Activated naive CD4-positive, alpha-beta T cell treated with anti-CD3 and anti-CD28 coated beads, Interleukin-2, amount 50 U/mL, for 24 hours (primary cell): ENCODE measurements at regions not wholly inside any gene's neighbourhood (a gene's known extent, or its start where the extent isn't known, plus 50 kb on each side); places are given as distances from the start of the nearest gene placed in this dataset.

Experiments
- H3K27ac Mint-ChIP-seq: one replicate; pipeline ENCODE4 v1.8.0; 2021; ENCODE audit warnings: mild to moderate bottlenecking, mixed read lengths
- H3K27me3 Mint-ChIP-seq: one replicate; pipeline ENCODE4 v1.8.0; 2021; ENCODE audit warnings: mixed read lengths
- H3K36me3 Mint-ChIP-seq: one replicate; pipeline ENCODE4 v1.8.0; 2021; ENCODE audit warnings: mixed read lengths
- H3K4me1 Mint-ChIP-seq: one replicate; pipeline ENCODE4 v1.8.0; 2021; ENCODE audit warnings: mixed read lengths
- H3K4me3 Mint-ChIP-seq: one replicate; pipeline ENCODE4 v1.8.0; 2021; ENCODE audit warnings: mild to moderate bottlenecking, mixed read lengths
- H3K9me3 Mint-ChIP-seq: one replicate; pipeline ENCODE4 v1.8.0; 2021; ENCODE audit warnings: mixed read lengths

DNA sequence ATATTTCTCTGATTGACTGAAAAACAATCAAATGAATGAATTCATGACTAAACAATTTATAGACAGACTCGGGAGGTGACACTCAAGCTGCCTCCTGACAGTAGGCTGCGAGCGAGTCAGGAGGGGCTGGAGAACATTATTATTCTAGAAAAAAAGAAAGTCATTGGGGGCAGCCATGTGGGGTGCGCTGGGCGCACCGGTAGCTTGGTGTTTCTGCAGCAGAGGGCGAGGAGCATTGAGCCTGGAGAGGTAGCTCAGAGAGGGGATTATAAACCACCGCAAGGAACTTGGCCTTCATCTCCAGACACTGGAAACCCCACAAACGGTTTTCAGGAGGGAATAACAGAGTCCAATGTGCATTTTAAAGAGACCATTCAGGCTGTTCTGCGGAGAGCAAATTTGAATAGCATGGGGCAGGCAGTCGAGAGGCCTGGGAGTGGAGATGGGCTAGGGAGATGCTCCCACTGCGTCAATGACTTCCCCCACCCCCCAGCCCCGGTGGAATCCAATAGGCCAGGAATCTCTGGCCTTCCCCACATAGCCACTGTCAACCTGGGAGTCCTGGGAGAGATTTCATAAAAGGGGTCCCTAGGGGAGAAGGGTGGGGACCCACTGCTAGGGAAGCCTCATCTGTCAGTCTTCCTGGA, 168.3 kb downstream of the BCOR start:
- H3K4me1 Mint-ChIP-seq = no peaks in the 10 kb centered on the region
- no peaks in the 10 kb centered on the region for H3K36me3 Mint-ChIP-seq
- no peak overlapping the region for H3K27ac Mint-ChIP-seq
- no peak overlapping the region for H3K4me3 Mint-ChIP-seq
- no peaks in the 10 kb centered on the region for H3K27me3 Mint-ChIP-seq
- no peaks in the 10 kb centered on the region for H3K9me3 Mint-ChIP-seq

DNA sequence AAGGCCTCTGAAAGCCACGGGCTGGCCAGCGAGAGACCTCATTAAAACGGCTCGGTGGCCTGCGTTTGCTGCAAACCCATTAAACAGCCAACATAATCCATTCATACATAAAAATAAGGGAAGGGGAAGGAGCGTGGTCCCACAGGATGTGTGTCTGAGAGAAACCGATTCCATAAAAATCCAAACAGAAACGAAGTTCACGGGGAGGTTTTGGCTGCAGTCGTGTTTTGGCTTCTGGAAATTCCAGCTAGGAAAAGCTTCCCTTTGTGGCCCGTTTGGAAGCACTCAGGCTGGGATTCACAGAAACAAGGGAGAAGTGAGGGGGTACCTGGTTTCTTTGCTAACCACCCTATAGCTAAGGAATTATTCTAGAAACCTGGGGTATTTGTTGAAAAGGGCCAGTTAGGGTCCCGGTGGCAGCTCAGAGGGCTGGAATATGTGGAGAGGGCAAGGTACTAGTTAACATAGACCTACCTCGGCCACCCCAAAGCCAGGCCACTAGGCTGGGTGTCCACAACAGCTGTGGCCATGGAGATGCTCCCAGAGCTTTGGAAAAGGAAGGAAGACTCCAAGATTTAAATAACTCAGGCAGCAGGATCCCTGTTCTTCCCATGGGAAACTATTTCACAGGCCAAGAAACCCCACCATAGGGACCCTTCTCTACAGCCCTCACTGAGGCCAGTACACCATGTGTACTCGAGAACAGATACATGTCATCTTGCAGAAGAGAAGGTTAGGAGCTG, 166.8 kb downstream of the BCOR start:
- Mint-ChIP-seq H3K4me1 (no peaks in the 10 kb centered on the region), H3K27ac (no peak overlapping the region), H3K4me3 (no peak overlapping the region), H3K9me3 (no peaks in the 10 kb centered on the region), H3K27me3 (no peaks in the 10 kb centered on the region), H3K36me3 (no peaks in the 10 kb centered on the region)

- H3K36me3 Mint-ChIP-seq = no peaks in the 10 kb centered on the region
- H3K4me1 Mint-ChIP-seq = no peaks in the 10 kb centered on the region
- no peak overlapping the region for H3K27ac Mint-ChIP-seq
- no peaks in the 10 kb centered on the region for H3K9me3 Mint-ChIP-seq
- H3K27me3 Mint-ChIP-seq = no peaks in the 10 kb centered on the region
- H3K4me3 Mint-ChIP-seq = no peak overlapping the region
These were observed 166.1 kb downstream of the BCOR start for GRCh38 chrX:39931529-39932282.

GRCh38 chrX:39935411-39936064, 162.2 kb downstream of the BCOR start:
- Mint-ChIP-seq H3K27ac (no peak overlapping the region), H3K9me3 (no peaks in the 10 kb centered on the region), H3K27me3 (no peaks in the 10 kb centered on the region), H3K4me3 (no peak overlapping the region), H3K36me3 (no peaks in the 10 kb centered on the region), H3K4me1 (peaks cover 7% of the 10 kb centered on the region)

GRCh38 chrX:39936886-39937770, 160.6 kb downstream of the BCOR start:
- H3K4me3 Mint-ChIP-seq = peak overlapping the region; percentile 72
- H3K9me3 Mint-ChIP-seq = no peaks in the 10 kb centered on the region
- H3K27me3 Mint-ChIP-seq = no peaks in the 10 kb centered on the region
- no peak overlapping the region for H3K27ac Mint-ChIP-seq
- H3K4me1 Mint-ChIP-seq = peaks cover 7% of the 10 kb centered on the region
- no peaks in the 10 kb centered on the region for H3K36me3 Mint-ChIP-seq

DNA sequence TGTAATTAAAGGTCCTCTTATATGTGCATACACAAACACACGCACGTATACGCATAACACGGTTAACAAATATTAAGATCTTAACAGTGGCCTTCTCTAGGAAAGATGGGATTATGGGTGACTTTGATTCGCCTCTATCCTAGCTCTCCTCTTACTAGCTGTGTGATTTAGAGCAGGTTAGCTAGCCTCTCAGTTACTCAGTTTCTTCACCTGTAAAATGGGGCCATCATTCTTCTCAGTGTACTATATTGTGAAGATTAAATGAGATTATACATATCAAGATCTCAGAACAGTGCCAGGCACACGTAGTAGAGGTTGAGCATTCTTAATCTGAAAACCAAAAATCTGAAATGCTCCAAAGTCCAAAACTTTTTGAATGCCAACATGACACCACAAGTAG, 159.3 kb downstream of the BCOR start:
- Mint-ChIP-seq H3K36me3 (peaks cover 2% of the 10 kb centered on the region), H3K4me3 (peak overlapping the region; percentile 23), H3K9me3 (no peaks in the 10 kb centered on the region), H3K27me3 (no peaks in the 10 kb centered on the region), H3K27ac (no peak overlapping the region), H3K4me1 (peaks cover 7% of the 10 kb centered on the region)

GRCh38 chrX:39939678-39940077, 158.1 kb downstream of the BCOR start:
- Mint-ChIP-seq H3K4me3 (no peak overlapping the region), H3K27ac (no peak overlapping the region), H3K36me3 (peaks cover 2% of the 10 kb centered on the region), H3K4me1 (peaks cover 7% of the 10 kb centered on the region), H3K9me3 (no peaks in the 10 kb centered on the region), H3K27me3 (no peaks in the 10 kb centered on the region)

DNA sequence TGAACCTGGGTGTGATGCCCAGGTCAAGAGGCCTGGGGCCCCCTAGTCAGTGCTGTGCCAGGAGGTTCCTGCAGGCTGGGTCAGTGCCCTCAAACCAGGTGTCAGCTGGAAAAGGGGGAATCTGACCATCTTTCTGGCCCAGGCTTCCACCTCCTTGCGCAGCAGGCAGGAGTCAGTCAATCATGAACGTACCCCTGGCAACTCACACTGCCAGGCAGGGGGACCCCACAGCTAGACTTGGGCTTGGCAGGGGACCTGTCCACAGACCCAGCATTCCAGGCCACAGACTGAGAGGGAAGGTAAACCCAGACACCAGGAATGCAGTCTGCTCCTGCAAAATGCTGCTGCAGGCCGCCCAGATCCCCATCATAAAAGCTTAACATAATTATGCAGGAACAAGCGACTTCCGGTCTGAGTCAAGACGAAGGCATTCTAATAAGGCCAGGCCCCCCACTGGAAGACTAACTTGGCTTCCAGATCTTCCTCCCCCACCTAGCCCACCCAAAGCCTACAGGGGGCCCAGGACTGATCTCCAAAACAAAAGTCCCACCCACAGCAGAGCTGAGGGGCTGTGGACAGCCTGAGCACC, 156.3 kb downstream of the BCOR start:
- peaks cover 2% of the 10 kb centered on the region for H3K36me3 Mint-ChIP-seq
- H3K9me3 Mint-ChIP-seq = no peaks in the 10 kb centered on the region
- H3K27ac Mint-ChIP-seq = no peak overlapping the region

DNA sequence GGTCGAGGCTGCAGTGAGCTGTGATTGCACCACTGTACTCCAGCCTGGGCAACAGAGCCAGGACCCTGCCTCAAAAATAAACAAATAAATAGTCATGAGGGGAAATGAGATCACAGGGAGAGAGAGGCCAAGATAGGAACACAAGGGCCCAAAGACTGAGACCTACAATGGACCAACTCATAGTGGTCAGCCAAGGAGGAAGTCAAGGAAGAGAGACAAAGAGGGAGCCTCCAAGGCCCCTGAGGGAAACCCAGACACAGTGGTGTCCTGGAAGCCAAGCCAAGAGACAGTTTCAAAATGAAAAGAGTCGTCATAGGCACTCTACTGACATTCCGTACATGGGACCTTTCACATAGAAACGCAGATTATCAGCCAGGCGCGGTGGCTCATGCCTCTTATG, 153.3 kb downstream of the BCOR start:
- H3K36me3 Mint-ChIP-seq = peaks cover 2% of the 10 kb centered on the region
- no peaks in the 10 kb centered on the region for H3K27me3 Mint-ChIP-seq
- no peak overlapping the region for H3K27ac Mint-ChIP-seq
- H3K4me3 Mint-ChIP-seq = no peak overlapping the region
- no peaks in the 10 kb centered on the region for H3K9me3 Mint-ChIP-seq
- H3K4me1 Mint-ChIP-seq = peaks cover 5% of the 10 kb centered on the region

More for the DNA sequence above, 156.3 kb downstream of the BCOR start:
- peaks cover 7% of the 10 kb centered on the region for H3K4me1 Mint-ChIP-seq
- H3K27me3 Mint-ChIP-seq = no peaks in the 10 kb centered on the region
- no peak overlapping the region for H3K4me3 Mint-ChIP-seq

- no peaks in the 10 kb centered on the region for H3K27me3 Mint-ChIP-seq
- no peaks in the 10 kb centered on the region for H3K9me3 Mint-ChIP-seq
- H3K27ac Mint-ChIP-seq = no peak overlapping the region
- H3K36me3 Mint-ChIP-seq = peaks cover 2% of the 10 kb centered on the region
- H3K4me1 Mint-ChIP-seq = peaks cover 5% of the 10 kb centered on the region
- H3K4me3 Mint-ChIP-seq = no peak overlapping the region
These were observed 152.0 kb downstream of the BCOR start for GRCh38 chrX:39945709-39946108.

- no peaks in the 10 kb centered on the region for H3K9me3 Mint-ChIP-seq
- peaks cover 5% of the 10 kb centered on the region for H3K4me1 Mint-ChIP-seq
- peaks cover 2% of the 10 kb centered on the region for H3K36me3 Mint-ChIP-seq
- no peaks in the 10 kb centered on the region for H3K27me3 Mint-ChIP-seq
- H3K27ac Mint-ChIP-seq = no peak overlapping the region
- H3K4me3 Mint-ChIP-seq = no peak overlapping the region
These were observed 150.9 kb downstream of the BCOR start for GRCh38 chrX:39946822-39947221.

GRCh38 chrX:39948582-39948981, 149.2 kb downstream of the BCOR start:
- peaks cover 5% of the 10 kb centered on the region for H3K4me1 Mint-ChIP-seq
- H3K36me3 Mint-ChIP-seq = no peaks in the 10 kb centered on the region
- H3K4me3 Mint-ChIP-seq = no peak overlapping the region
- H3K27me3 Mint-ChIP-seq = no peaks in the 10 kb centered on the region
- H3K9me3 Mint-ChIP-seq = no peaks in the 10 kb centered on the region
- no peak overlapping the region for H3K27ac Mint-ChIP-seq

GRCh38 chrX:39950018-39950688, 147.6 kb downstream of the BCOR start:
- no peaks in the 10 kb centered on the region for H3K36me3 Mint-ChIP-seq
- no peak overlapping the region for H3K27ac Mint-ChIP-seq
- H3K9me3 Mint-ChIP-seq = no peaks in the 10 kb centered on the region
- H3K4me1 Mint-ChIP-seq = peaks cover 7% of the 10 kb centered on the region
- no peaks in the 10 kb centered on the region for H3K27me3 Mint-ChIP-seq
- H3K4me3 Mint-ChIP-seq = no peak overlapping the region

DNA sequence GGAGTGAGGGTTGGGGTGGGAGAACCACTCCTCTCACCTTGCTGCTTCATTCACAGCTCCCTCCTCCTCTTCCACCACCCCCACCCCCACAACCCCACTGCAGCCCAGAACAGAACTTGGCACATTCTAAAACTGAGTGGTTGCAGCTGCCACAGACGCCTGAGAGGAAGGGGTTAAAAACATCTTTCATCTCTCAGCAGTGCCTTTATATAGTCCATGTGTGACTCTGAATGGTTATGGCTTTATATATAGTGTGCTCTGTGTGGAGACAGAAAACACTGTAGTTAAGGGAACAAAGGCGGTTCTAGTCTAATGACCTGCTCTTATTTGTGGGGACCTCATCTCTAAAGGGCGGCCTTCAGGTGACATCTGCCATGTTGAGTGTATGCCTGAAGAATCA, 144.8 kb downstream of the BCOR start:
- peaks cover 12% of the 10 kb centered on the region for H3K4me1 Mint-ChIP-seq
- H3K9me3 Mint-ChIP-seq = no peaks in the 10 kb centered on the region
- H3K27ac Mint-ChIP-seq = no peak overlapping the region
- no peaks in the 10 kb centered on the region for H3K36me3 Mint-ChIP-seq
- H3K4me3 Mint-ChIP-seq = no peak overlapping the region
- H3K27me3 Mint-ChIP-seq = no peaks in the 10 kb centered on the region
